ENCODE measurements at regions not wholly inside any gene's neighbourhood (a gene's known extent, or its start where the extent isn't known, plus 50 kb on each side); places are given as distances from the start of the nearest gene placed in this dataset.

DNA sequence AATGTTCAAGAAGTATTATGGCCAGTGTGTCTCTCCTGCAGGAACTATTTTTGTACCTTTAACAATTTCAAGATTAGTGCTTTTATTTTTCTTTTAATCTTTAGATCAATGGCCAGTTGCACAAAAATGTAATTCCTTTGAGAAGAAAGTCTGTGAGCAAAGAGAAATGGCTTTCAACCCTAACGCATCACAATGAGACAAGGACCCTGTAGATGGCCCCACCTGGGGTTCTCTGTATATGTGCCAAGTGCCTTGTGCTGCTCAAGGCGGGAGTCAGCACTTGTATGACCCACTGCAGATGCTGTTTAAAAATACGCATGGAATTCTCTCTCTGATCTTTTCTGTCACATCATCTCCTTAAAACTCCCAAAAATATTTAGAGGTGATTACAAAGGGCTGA lies 453.4 kb downstream of the OCA2 start:
- Histone ChIP-seq H3K27ac (no peak overlapping the region), H3K36me3 (no peaks in the 10 kb centered on the region), H3K4me1 (no peaks in the 10 kb centered on the region), H3K4me3 (no peak overlapping the region), H3K9me3 (peaks cover 0 to 61% (median 34%) of the 10 kb centered on the region in 8 donors), H3K27me3 (replicated peaks in 1 of 7) (no peaks in the 10 kb centered on the region)
- intact Hi-C loops (cut with DNase I; ENCODE audit: low total_unique reads), result no loop called here
- WGBS, 5 donors, result 79 to 89% (median 86%) methylated on average over 3 of the region's 3 CpGs
- DNase-seq, result no peak
- TF ChIP-seq POLR2A (IDR thresholded peaks at IDR 0.05) (no peak), CTCF (IDR thresholded peaks at IDR 0.05 in 8 of 11, conservative IDR thresholded peaks at IDR 0.05 in 3 of 11) (no peak), POLR2AphosphoS5 (IDR thresholded peaks at IDR 0.05) (no peak)

- no peaks in the 10 kb centered on the region for H3K4me1 ChIP-seq
- H3K4me3 ChIP-seq, result no peak overlapping the region
- no peaks in the 10 kb centered on the region for H3K27me3 ChIP-seq (replicated peaks in 1 of 7)
- TF ChIP-seq POLR2A (IDR thresholded peaks at IDR 0.05) (no peak), POLR2AphosphoS5 (IDR thresholded peaks at IDR 0.05) (no peak), CTCF (IDR thresholded peaks at IDR 0.05 in 8 of 11, conservative IDR thresholded peaks at IDR 0.05 in 3 of 11) (no peak)
- no peak for DNase-seq
- no peaks in the 10 kb centered on the region for H3K36me3 ChIP-seq
- peaks cover 0 to 78% (median 53%) of the 10 kb centered on the region in 8 donors for H3K9me3 ChIP-seq
- H3K27ac ChIP-seq, result no peak overlapping the region
- intact Hi-C loops (cut with DNase I; ENCODE audit: low total_unique reads), result no loop called here
- WGBS, 5 donors, result 63 to 75% (median 72%) methylated on average over 1 of the region's 1 CpG
Observed at GRCh38 chr15:27642981-27643380, 456.1 kb downstream of the OCA2 start.

DNA sequence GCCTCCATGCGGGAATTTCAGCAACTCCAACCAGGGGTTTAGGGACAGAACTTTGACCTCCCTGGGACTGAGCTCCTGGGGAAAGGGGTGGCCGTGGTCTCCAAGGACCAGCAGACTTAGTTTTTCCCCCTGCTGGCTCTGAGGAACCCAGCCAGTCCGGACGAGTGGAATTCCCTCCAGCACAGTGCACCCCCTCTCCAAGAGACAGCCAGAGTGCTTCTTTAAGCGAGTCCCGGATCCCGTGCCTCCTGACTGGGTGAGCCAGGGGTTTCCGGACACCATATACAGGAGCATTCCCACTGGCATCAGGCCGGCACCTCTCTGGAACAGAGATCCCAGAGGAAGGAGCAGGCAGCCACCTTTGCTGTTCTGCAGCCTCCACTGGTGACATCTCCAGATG lies 459.5 kb downstream of the OCA2 start:
- intact Hi-C loops (cut with DNase I; ENCODE audit: low total_unique reads), result no loop called here
- 88 to 96% (median 92%) methylated on average over 6 to 9 of the region's 9 CpGs for WGBS, 5 donors

GRCh38 chr15:27638958-27639357 lies 460.2 kb downstream of the OCA2 start:
- Histone ChIP-seq H3K27me3 (replicated peaks in 1 of 7) (no peaks in the 10 kb centered on the region), H3K4me1 (no peaks in the 10 kb centered on the region), H3K27ac (no peak overlapping the region), H3K9me3 (peaks cover 0 to 57% (median 48%) of the 10 kb centered on the region in 8 donors), H3K4me3 (no peak overlapping the region), H3K36me3 (no peaks in the 10 kb centered on the region)
- intact Hi-C loops (cut with DNase I; ENCODE audit: low total_unique reads), result no loop called here
- TF ChIP-seq CTCF (IDR thresholded peaks at IDR 0.05 in 8 of 11, conservative IDR thresholded peaks at IDR 0.05 in 3 of 11), result no peak
- TF ChIP-seq POLR2AphosphoS5 (IDR thresholded peaks at IDR 0.05), result no peak
- no peak for TF ChIP-seq POLR2A (IDR thresholded peaks at IDR 0.05)
- no peak for DNase-seq
- 84 to 95% (median 91%) methylated on average over 3 to 14 of the region's 14 CpGs for WGBS, 5 donors

More for the DNA sequence above, 459.5 kb downstream of the OCA2 start:
- no peaks in the 10 kb centered on the region for H3K27me3 ChIP-seq (replicated peaks in 1 of 7)
- H3K27ac ChIP-seq, result no peak overlapping the region
- peaks cover 0 to 64% (median 53%) of the 10 kb centered on the region in 8 donors for H3K9me3 ChIP-seq
- no peaks in the 10 kb centered on the region for H3K4me1 ChIP-seq
- DNase-seq, result peak; percentile 63
- no peak overlapping the region for H3K4me3 ChIP-seq
- TF ChIP-seq CTCF (IDR thresholded peaks at IDR 0.05 in 8 of 11, conservative IDR thresholded peaks at IDR 0.05 in 3 of 11) (no peak), POLR2AphosphoS5 (IDR thresholded peaks at IDR 0.05) (no peak), POLR2A (IDR thresholded peaks at IDR 0.05) (no peak)
- no peaks in the 10 kb centered on the region for H3K36me3 ChIP-seq

Data from spleen (tissue), 11 donors.